A549 (cell line): ENCODE measurements at regions not wholly inside any gene's neighbourhood (a gene's known extent, or its start where the extent isn't known, plus 50 kb on each side); places are given as distances from the start of the nearest gene placed in this dataset.

Experiments
- ATAC-seq, 2 experiments: fragments of 200-7000 bp in 1 of 2; fragments of >200 bp in 1 of 2; cut with Nextera tagmentation in 1 of 2; cut with Tn5 transposase in 1 of 2; 3 replicates each; pipeline versions ENCODE4 v1.8.0 to v1.9.1; 2018 to 2020; ENCODE audit warnings: mild to moderate bottlenecking in 1 of 2, moderate library complexity in 1 of 2
- CTCF ChIA-PET: fragments of 300-600 bp; sonication (Branson Sonifier 250); formaldehyde crosslinking; extraction: SDS; loops from one replicate; lab custom pipeline; 2021; ENCODE audit warnings: antibody characterized with exemption, inconsistent platforms; lab: Yijun Ruan, JAX
- POLR2A ChIA-PET: fragments of 350-600 bp; formaldehyde crosslinking; extraction: SDS; loops from one replicate; lab custom pipeline; 2021; ENCODE audit warnings: antibody characterized with exemption, inconsistent platforms; lab: Yijun Ruan, JAX
- DNase-seq, 2 experiments: peaks; one replicate each; pipeline versions ENCODE4 v3.0.0 to v3.0.0-alpha.2; 2011 to 2016; ENCODE audit warnings: low read depth in 1 of 2, low spot score in 1 of 2
- FAIRE-seq: peaks from 2 replicates; lab custom pipeline; 2011; peaks lifted over from hg19 to GRCh38; lab: Jason Lieb, UNC
- H3K27ac ChIP-seq, 2 experiments: fragments of >200 bp; sonication (Bioruptor Twin); formaldehyde crosslinking; 3 replicates each; pipeline ENCODE4 v1.5.1; 2016 to 2017
- H3K4me1 ChIP-seq: fragments of >200 bp; sonication (Bioruptor Twin); formaldehyde crosslinking; 3 replicates; pipeline ENCODE4 v1.6.1; 2016
- H3K4me2 ChIP-seq: fragments of >200 bp; sonication (Bioruptor Twin); formaldehyde crosslinking; 3 replicates; pipeline ENCODE4 v1.6.1; 2016
- H3K4me3 ChIP-seq: fragments of >200 bp; sonication (Bioruptor Twin); formaldehyde crosslinking; 3 replicates; pipeline ENCODE4 v1.5.1; 2016
- H3K9me3 ChIP-seq: fragments of >200 bp; sonication (Bioruptor Twin); formaldehyde crosslinking; 3 replicates; pipeline ENCODE4 v1.6.1; 2016
- CHD2 ChIP-seq: fragments of 150-350 bp; IDR thresholded peaks from 2 replicates; pipeline ENCODE4 v1.6.1; 2014; ENCODE audit warnings: low read length; ENCODE audit not compliant: partially characterized antibody
- CHD4 ChIP-seq: fragments of 200-600 bp; sonication (generic); IDR thresholded peaks from 2 replicates; pipeline ENCODE4 v1.6.1; 2016; ENCODE audit warnings: antibody characterized with exemption, mild to moderate bottlenecking, borderline replicate concordance
- FOSB ChIP-seq: fragments of 250-450 bp; sonication (Bioruptor Pico); IDR thresholded peaks from 2 replicates; pipeline ENCODE4 v1.5.0; 2020; ENCODE audit warnings: mild to moderate bottlenecking, moderate library complexity
- FOSL2 ChIP-seq, 2 experiments: fragments of 450-650 bp in 1 of 2; fragments of >200 bp in 1 of 2; sonication (Bioruptor Twin) in 1 of 2; formaldehyde crosslinking; IDR thresholded peaks; 2 replicates each; pipeline versions ENCODE4 v1.5.0 to v1.6.1; 2016 to 2020; ENCODE audit warnings: mild to moderate bottlenecking in 1 of 2, moderate library complexity in 1 of 2
- FOXS1 ChIP-seq: fragments of 250-450 bp; sonication (Bioruptor Pico); IDR thresholded peaks from 2 replicates; pipeline ENCODE4 v1.5.0; 2020; ENCODE audit warnings: mild to moderate bottlenecking, moderate library complexity
- GATA3 ChIP-seq: IDR thresholded peaks from 2 replicates; pipeline ENCODE4 v1.6.1; 2012; ENCODE audit warnings: borderline replicate concordance
- MAFK ChIP-seq: fragments of 450-650 bp; IDR thresholded peaks from 2 replicates; pipeline ENCODE4 v1.6.1; 2014; ENCODE audit not compliant: partially characterized antibody
- NPAS2 ChIP-seq: fragments of 250-450 bp; sonication (Bioruptor Pico); IDR thresholded peaks from 2 replicates; pipeline ENCODE4 v1.8.0; 2022; ENCODE audit warnings: mild to moderate bottlenecking, moderate library complexity, borderline replicate concordance
- PHF8 ChIP-seq: fragments of 200-600 bp; sonication (generic); IDR thresholded peaks from 2 replicates; pipeline ENCODE4 v1.6.1; 2016; ENCODE audit warnings: low read depth, mild to moderate bottlenecking, antibody characterized with exemption, moderate library complexity, borderline replicate concordance
- SMC3 ChIP-seq: fragments of >200 bp; sonication (Bioruptor Twin); formaldehyde crosslinking; IDR thresholded peaks from 3 replicates; pipeline ENCODE4 v1.6.1; 2018; ENCODE audit warnings: inconsistent platforms
- ZC3H11A ChIP-seq: fragments of 450-650 bp; IDR thresholded peaks from 2 replicates; pipeline ENCODE4 v1.6.1; 2014; ENCODE audit warnings: antibody characterized with exemption, mild to moderate bottlenecking
- ZSCAN20 ChIP-seq: fragments of 250-450 bp; sonication (Bioruptor Pico); IDR thresholded peaks from 2 replicates; pipeline ENCODE4 v1.8.0; 2022; ENCODE audit warnings: mild to moderate bottlenecking, moderate library complexity
- WGBS: methylation state at CpG from one replicate; pipeline ENCODE4 v1.1.6; 2017; ENCODE audit errors: missing lambda C conversion rate; 5-methylcytosine and 5-hydroxymethylcytosine counted together
- TF ChIP-seq, protein P1 (sequence below): fragments of 200-600 bp; sonication (generic); IDR thresholded peaks from 2 replicates; pipeline ENCODE4 v1.6.1; 2016; ENCODE audit warnings: antibody characterized with exemption, mild to moderate bottlenecking, moderate library complexity
- TF ChIP-seq, protein P2 (sequence below): fragments of 150-350 bp; IDR thresholded peaks from 2 replicates; pipeline ENCODE4 v1.6.1; 2014; ENCODE audit warnings: low read depth, mild to moderate bottlenecking, low read length
- TF ChIP-seq, protein P3 (sequence below): fragments of 450-650 bp; IDR thresholded peaks from 2 replicates; pipeline ENCODE4 v1.6.1; 2014; ENCODE audit warnings: antibody characterized with exemption
- TF ChIP-seq, protein P4 (sequence below): fragments of >200 bp; sonication (Bioruptor Twin); formaldehyde crosslinking; IDR thresholded peaks from 3 replicates; pipeline ENCODE4 v1.5.1; 2016
- TF ChIP-seq, protein P5 (sequence below): fragments of 250-450 bp; sonication (Bioruptor Pico); IDR thresholded peaks from 2 replicates; pipeline ENCODE4 v1.5.0; 2020; ENCODE audit warnings: low read depth, mild to moderate bottlenecking, moderate library complexity

DNA sequence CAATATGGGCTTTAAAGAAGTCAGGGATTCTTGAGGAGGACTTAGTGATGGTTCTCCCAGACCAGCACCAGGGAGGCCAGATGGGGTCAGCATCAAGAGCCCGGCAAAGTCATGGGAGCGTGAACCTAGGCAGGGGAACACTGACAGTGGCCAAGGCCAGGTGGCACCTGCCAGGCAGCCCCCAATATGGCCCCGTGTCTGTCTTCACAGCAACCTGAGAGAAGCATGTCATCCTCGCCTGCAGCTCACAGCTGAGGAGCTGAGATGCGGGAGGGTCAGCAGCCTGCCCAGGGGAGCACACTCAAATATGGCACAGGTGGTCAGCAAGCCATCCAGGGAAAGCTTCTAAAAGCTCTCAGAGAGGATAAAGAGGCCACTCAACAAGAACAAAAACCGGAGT lies 105.7 kb upstream of the GPC1 start:
- Histone ChIP-seq H3K9me3 (0 out of 3 replicates have a peak, but pooled peaks cover 3% of the 10 kb centered on the region), H3K4me3 (no peak overlapping the region), H3K4me1 (no peaks in the 10 kb centered on the region), H3K4me2 (no peak overlapping the region)
- no peak for ATAC-seq
- CTCF ChIA-PET, result no interaction called here
- FAIRE-seq, result no peak
- WGBS, result 70% methylated on average over 4 of the region's 6 CpGs
- TF ChIP-seq, protein P1, sequence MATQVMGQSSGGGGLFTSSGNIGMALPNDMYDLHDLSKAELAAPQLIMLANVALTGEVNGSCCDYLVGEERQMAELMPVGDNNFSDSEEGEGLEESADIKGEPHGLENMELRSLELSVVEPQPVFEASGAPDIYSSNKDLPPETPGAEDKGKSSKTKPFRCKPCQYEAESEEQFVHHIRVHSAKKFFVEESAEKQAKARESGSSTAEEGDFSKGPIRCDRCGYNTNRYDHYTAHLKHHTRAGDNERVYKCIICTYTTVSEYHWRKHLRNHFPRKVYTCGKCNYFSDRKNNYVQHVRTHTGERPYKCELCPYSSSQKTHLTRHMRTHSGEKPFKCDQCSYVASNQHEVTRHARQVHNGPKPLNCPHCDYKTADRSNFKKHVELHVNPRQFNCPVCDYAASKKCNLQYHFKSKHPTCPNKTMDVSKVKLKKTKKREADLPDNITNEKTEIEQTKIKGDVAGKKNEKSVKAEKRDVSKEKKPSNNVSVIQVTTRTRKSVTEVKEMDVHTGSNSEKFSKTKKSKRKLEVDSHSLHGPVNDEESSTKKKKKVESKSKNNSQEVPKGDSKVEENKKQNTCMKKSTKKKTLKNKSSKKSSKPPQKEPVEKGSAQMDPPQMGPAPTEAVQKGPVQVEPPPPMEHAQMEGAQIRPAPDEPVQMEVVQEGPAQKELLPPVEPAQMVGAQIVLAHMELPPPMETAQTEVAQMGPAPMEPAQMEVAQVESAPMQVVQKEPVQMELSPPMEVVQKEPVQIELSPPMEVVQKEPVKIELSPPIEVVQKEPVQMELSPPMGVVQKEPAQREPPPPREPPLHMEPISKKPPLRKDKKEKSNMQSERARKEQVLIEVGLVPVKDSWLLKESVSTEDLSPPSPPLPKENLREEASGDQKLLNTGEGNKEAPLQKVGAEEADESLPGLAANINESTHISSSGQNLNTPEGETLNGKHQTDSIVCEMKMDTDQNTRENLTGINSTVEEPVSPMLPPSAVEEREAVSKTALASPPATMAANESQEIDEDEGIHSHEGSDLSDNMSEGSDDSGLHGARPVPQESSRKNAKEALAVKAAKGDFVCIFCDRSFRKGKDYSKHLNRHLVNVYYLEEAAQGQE, result no peak
- TF ChIP-seq PHF8, result no peak
- TF ChIP-seq, all 56 proteins: peak for 0
- H3K27ac ChIP-seq, result no peak overlapping the region
- DNase-seq, result no peak
- POLR2A ChIA-PET, result no interaction called here

DNA sequence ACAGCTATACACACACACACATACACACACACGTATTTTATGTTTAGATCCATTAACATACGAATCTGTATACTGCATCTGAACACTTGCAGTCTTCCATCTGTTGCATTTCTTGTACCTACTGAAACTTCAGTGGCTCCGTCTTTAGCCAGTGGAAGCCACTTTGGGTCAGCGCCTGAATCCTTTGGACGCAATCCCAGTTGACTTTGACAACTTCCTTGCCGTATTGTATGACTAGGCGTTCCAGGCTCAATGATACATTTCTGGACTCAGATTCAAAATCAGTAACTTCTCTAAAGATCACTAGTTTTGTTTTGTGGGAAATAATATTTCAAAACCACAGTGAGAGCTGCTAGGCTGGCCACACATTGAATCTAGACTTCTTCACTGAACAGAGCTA lies 101.5 kb upstream of the GPC1 start:
- Histone ChIP-seq H3K27ac (no peak overlapping the region), H3K4me1 (no peaks in the 10 kb centered on the region), H3K4me3 (no peak overlapping the region), H3K4me2 (no peak overlapping the region), H3K9me3 (0 out of 3 replicates have a peak, but pooled peaks cover 5% of the 10 kb centered on the region)
- ChIA-PET POLR2A (no interaction called here), CTCF (interaction anchor here (1.4 kb wide), 1 partner anchor 101 kb away, joined by 4 read pairs; no protein-coding TSS in a partner anchor)
- DNase-seq, result no peak
- TF ChIP-seq ZC3H11A (no peak), NPAS2 (CRISPR knock-in tag) (no peak), FOSL2 (IDR thresholded peaks at IDR 0.05) (no peak), FOSL2 (CRISPR knock-in tag; IDR thresholded peaks at IDR 0.05) (no peak), FOSB (CRISPR knock-in tag) (no peak), MAFK (no peak), GATA3 (no peak), FOXS1 (CRISPR knock-in tag) (no peak), CHD4 (no peak), SMC3 (no peak), CHD2 (no peak), ZSCAN20 (CRISPR knock-in tag) (no peak), PHF8 (no peak)
- TF ChIP-seq, protein P2, sequence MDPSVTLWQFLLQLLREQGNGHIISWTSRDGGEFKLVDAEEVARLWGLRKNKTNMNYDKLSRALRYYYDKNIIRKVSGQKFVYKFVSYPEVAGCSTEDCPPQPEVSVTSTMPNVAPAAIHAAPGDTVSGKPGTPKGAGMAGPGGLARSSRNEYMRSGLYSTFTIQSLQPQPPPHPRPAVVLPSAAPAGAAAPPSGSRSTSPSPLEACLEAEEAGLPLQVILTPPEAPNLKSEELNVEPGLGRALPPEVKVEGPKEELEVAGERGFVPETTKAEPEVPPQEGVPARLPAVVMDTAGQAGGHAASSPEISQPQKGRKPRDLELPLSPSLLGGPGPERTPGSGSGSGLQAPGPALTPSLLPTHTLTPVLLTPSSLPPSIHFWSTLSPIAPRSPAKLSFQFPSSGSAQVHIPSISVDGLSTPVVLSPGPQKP, result no peak
- TF ChIP-seq, protein P3, sequence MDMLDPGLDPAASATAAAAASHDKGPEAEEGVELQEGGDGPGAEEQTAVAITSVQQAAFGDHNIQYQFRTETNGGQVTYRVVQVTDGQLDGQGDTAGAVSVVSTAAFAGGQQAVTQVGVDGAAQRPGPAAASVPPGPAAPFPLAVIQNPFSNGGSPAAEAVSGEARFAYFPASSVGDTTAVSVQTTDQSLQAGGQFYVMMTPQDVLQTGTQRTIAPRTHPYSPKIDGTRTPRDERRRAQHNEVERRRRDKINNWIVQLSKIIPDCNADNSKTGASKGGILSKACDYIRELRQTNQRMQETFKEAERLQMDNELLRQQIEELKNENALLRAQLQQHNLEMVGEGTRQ, result no peak
- TF ChIP-seq, protein P4, sequence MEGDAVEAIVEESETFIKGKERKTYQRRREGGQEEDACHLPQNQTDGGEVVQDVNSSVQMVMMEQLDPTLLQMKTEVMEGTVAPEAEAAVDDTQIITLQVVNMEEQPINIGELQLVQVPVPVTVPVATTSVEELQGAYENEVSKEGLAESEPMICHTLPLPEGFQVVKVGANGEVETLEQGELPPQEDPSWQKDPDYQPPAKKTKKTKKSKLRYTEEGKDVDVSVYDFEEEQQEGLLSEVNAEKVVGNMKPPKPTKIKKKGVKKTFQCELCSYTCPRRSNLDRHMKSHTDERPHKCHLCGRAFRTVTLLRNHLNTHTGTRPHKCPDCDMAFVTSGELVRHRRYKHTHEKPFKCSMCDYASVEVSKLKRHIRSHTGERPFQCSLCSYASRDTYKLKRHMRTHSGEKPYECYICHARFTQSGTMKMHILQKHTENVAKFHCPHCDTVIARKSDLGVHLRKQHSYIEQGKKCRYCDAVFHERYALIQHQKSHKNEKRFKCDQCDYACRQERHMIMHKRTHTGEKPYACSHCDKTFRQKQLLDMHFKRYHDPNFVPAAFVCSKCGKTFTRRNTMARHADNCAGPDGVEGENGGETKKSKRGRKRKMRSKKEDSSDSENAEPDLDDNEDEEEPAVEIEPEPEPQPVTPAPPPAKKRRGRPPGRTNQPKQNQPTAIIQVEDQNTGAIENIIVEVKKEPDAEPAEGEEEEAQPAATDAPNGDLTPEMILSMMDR, result no peak
- TF ChIP-seq, protein P5, sequence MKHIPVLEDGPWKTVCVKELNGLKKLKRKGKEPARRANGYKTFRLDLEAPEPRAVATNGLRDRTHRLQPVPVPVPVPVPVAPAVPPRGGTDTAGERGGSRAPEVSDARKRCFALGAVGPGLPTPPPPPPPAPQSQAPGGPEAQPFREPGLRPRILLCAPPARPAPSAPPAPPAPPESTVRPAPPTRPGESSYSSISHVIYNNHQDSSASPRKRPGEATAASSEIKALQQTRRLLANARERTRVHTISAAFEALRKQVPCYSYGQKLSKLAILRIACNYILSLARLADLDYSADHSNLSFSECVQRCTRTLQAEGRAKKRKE (CRISPR knock-in tag), result no peak
- TF ChIP-seq, protein P1, result no peak
- 73% methylated on average over 7 of the region's 7 CpGs for WGBS
- ATAC-seq, result no peak
- FAIRE-seq, result no peak
